ENCODE measurements at regions not wholly inside any gene's neighbourhood (a gene's known extent, or its start where the extent isn't known, plus 50 kb on each side); places are given as distances from the start of the nearest gene placed in this dataset.

GRCh38 chr11:30707110-30707509 lies 121.0 kb upstream of the MPPED2 start:
- TF ChIP-seq, protein P1, sequence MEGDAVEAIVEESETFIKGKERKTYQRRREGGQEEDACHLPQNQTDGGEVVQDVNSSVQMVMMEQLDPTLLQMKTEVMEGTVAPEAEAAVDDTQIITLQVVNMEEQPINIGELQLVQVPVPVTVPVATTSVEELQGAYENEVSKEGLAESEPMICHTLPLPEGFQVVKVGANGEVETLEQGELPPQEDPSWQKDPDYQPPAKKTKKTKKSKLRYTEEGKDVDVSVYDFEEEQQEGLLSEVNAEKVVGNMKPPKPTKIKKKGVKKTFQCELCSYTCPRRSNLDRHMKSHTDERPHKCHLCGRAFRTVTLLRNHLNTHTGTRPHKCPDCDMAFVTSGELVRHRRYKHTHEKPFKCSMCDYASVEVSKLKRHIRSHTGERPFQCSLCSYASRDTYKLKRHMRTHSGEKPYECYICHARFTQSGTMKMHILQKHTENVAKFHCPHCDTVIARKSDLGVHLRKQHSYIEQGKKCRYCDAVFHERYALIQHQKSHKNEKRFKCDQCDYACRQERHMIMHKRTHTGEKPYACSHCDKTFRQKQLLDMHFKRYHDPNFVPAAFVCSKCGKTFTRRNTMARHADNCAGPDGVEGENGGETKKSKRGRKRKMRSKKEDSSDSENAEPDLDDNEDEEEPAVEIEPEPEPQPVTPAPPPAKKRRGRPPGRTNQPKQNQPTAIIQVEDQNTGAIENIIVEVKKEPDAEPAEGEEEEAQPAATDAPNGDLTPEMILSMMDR (IDR thresholded peaks at IDR 0.05; ENCODE audit: low read length, missing control alignments) = no peak
- H3K4me3 ChIP-seq (replicated peaks; ENCODE audit: low read depth, low read length) = no peak overlapping the region
- DNase-seq (ENCODE audit: low read depth) = no peak

DNA sequence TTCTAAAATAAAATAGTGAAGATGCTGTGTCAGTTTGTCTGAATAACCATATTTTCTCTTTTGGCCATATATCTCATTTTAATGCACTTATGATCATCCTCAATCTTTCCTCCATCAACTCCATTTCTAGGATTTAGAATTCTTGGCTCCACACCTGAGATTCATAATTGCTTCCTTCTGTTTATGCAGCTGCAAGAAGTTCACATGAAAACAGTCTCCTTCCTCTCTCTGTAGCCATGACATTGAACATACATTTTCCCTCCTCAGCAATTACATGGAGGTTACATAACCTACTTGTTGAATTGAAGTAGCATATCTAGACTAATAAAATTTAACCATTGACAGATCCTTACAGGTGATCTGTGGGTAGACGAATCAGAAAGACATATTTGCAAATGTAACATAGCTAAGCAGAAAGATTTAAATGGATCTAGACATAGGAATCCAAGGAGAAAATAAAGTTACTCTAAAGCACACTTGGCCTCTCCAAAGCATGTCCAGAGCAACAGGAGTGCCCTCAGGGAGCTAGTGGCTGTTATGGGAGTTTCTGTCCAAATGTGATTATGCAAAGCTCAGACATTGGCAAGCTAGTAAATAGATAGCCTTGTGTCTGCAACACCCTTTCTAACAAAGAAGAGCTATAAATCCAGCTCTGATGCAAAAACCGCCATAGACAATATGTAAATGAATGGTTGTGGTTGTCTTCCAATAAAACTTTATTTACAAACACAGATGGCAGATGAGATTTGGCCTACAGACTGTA lies 119.9 kb upstream of the MPPED2 start:
- H3K4me3 ChIP-seq (replicated peaks; ENCODE audit: low read depth, low read length) = no peak overlapping the region
- DNase-seq (ENCODE audit: low read depth) = no peak
- TF ChIP-seq, protein P1 (IDR thresholded peaks at IDR 0.05; ENCODE audit: low read length, missing control alignments) = no peak

- TF ChIP-seq, protein P1 (IDR thresholded peaks at IDR 0.05; ENCODE audit: low read length, missing control alignments) = no peak
- no peak for DNase-seq (ENCODE audit: low read depth)
- no peak overlapping the region for H3K4me3 ChIP-seq (replicated peaks; ENCODE audit: low read depth, low read length)
Measured at GRCh38 chr11:30698425-30698824, 112.3 kb upstream of the MPPED2 start.

DNA sequence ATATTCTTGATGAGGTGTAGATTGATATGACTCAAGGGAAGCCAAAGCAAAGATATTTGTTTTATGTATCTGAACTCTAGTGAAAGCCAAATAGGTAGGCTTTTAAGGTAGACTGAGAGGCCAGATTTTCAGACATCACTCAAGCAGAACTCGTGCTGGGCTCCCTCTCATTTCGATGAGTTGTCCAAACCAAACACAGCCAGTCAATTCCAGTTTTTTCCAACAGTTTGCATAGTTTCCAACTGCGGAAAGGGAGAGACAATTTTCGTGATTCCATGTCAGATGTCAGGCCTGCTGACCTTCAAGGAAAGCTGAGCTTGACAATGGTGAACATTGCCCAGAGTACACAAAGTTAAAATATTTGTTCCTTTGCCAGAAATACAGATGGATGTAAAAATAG lies 110.9 kb upstream of the MPPED2 start:
- no peak for DNase-seq (ENCODE audit: low read depth)
- no peak overlapping the region for H3K4me3 ChIP-seq (replicated peaks; ENCODE audit: low read depth, low read length)
- TF ChIP-seq, protein P1 (IDR thresholded peaks at IDR 0.05; ENCODE audit: low read length, missing control alignments) = no peak

- TF ChIP-seq, protein P1 (IDR thresholded peaks at IDR 0.05; ENCODE audit: low read length, missing control alignments) = no peak
- no peak overlapping the region for H3K4me3 ChIP-seq (replicated peaks; ENCODE audit: low read depth, low read length)
- DNase-seq (ENCODE audit: low read depth) = no peak
Measured at GRCh38 chr11:30684772-30685171, 98.6 kb upstream of the MPPED2 start.

GRCh38 chr11:30683176-30683575 lies 97.0 kb upstream of the MPPED2 start:
- no peak overlapping the region for H3K4me3 ChIP-seq (replicated peaks; ENCODE audit: low read depth, low read length)
- TF ChIP-seq, protein P1 (IDR thresholded peaks at IDR 0.05; ENCODE audit: low read length, missing control alignments) = no peak
- peak; percentile 1 for DNase-seq (ENCODE audit: low read depth)

GRCh38 chr11:30666817-30667216 lies 80.7 kb upstream of the MPPED2 start:
- TF ChIP-seq, protein P1 (IDR thresholded peaks at IDR 0.05; ENCODE audit: low read length, missing control alignments) = no peak
- no peak overlapping the region for H3K4me3 ChIP-seq (replicated peaks; ENCODE audit: low read depth, low read length)
- no peak for DNase-seq (ENCODE audit: low read depth)
